H1 (cell line): ENCODE measurements at regions not wholly inside any gene's neighbourhood (a gene's known extent, or its start where the extent isn't known, plus 50 kb on each side); places are given as distances from the start of the nearest gene placed in this dataset.

Experiments used
- CTCF ChIA-PET: fragments of 300-600 bp; sonication (Branson Sonifier 250); formaldehyde crosslinking; loops from one replicate; lab custom pipeline; 2021; ENCODE audit not compliant: partially characterized antibody; lab: Charles Lee
- POLR2A ChIA-PET: fragments of 300-600 bp; sonication (Branson Sonifier 250); formaldehyde crosslinking; loops from one replicate; lab custom pipeline; 2021; ENCODE audit warnings: inconsistent platforms; ENCODE audit not compliant: partially characterized antibody; lab: Charles Lee
- DNase-seq, 2 experiments: peaks; one replicate each; pipeline versions ENCODE4 v3.0.0 to v3.0.0-alpha.2; 2010 to 2022; ENCODE audit warnings: low spot score in 2 of 2, low read depth in 1 of 2, mixed read lengths in 1 of 2
- FAIRE-seq: peaks from 2 replicates; lab custom pipeline; 2011; peaks lifted over from hg19 to GRCh38; lab: Jason Lieb, UNC
- H2AFZ ChIP-seq: 2 replicates; pipeline ENCODE4 v1.8.1; 2012; ENCODE audit warnings: low read length, inconsistent platforms
- H2AK5ac ChIP-seq: 2 replicates; pipeline ENCODE4 v1.6.1; 2013; ENCODE audit warnings: low read depth, low read length
- H2BK120ac ChIP-seq: replicated peaks from 2 replicates; pipeline ENCODE3; 2013; ENCODE audit warnings: low read depth, low read length, inconsistent platforms
- H2BK12ac ChIP-seq: 2 replicates; pipeline ENCODE4 v1.6.1; 2013; ENCODE audit warnings: low read depth, low read length
- H2BK15ac ChIP-seq: 2 replicates; pipeline ENCODE4 v1.6.1; 2013; ENCODE audit warnings: low read length
- H2BK20ac ChIP-seq: 2 replicates; pipeline ENCODE4 v1.6.1; 2013; ENCODE audit warnings: low read length
- H2BK5ac ChIP-seq: 2 replicates; pipeline ENCODE4 v1.6.1; 2013; ENCODE audit warnings: low read depth, low read length
- H3K14ac ChIP-seq: 2 replicates; pipeline ENCODE4 v1.6.1; 2013; ENCODE audit warnings: inconsistent platforms; ENCODE audit not compliant: insufficient read length
- H3K18ac ChIP-seq: 2 replicates; pipeline ENCODE4 v1.6.1; 2013; ENCODE audit warnings: low read length; ENCODE audit errors: extremely low read depth
- H3K23ac ChIP-seq: 2 replicates; pipeline ENCODE4 v1.6.1; 2013; ENCODE audit warnings: inconsistent platforms; ENCODE audit not compliant: insufficient read length
- H3K23me2 ChIP-seq: 2 replicates; pipeline ENCODE4 v1.6.1; 2013; ENCODE audit warnings: low read depth, low read length
- H3K27ac ChIP-seq: 2 replicates; pipeline ENCODE4 v1.6.1; 2011; ENCODE audit warnings: low read depth, low read length, inconsistent platforms
- H3K27me3 ChIP-seq, 4 experiments: replicated peaks in 1 of 4; 1 replicate in 1 of 4; 2 replicates in 3 of 4; pipeline versions ENCODE4 v1.6.1 to v1.8.1; 2011 to 2013; ENCODE audit warnings: low read length in 3 of 4, mild to moderate bottlenecking in 3 of 4, inconsistent platforms in 2 of 4, mixed read lengths in 2 of 4, moderate library complexity in 1 of 4; ENCODE audit not compliant: control insufficient read depth in 3 of 4, insufficient read depth in 3 of 4; ENCODE audit errors: extremely low read depth in 1 of 4
- H3K36me3 ChIP-seq, 4 experiments: 2 replicates each; pipeline versions ENCODE4 v1.6.1 to v1.8.1; 2011 to 2013; ENCODE audit warnings: mild to moderate bottlenecking in 4 of 4, low read length in 3 of 4, moderate library complexity in 2 of 4, control low read depth in 1 of 4, inconsistent platforms in 1 of 4; ENCODE audit not compliant: insufficient read depth in 4 of 4, control insufficient read depth in 2 of 4
- H3K4ac ChIP-seq: replicated peaks from 2 replicates; pipeline ENCODE3; 2013; ENCODE audit warnings: low read length, low read depth, mixed read lengths, inconsistent platforms; ENCODE audit not compliant: insufficient read length
- H3K4me1 ChIP-seq, 4 experiments: replicated peaks in 1 of 4; 1 replicate in 1 of 4; 2 replicates in 3 of 4; pipeline versions ENCODE4 v1.6.1 to v1.8.1; 2011 to 2013; ENCODE audit warnings: low read length in 3 of 4, inconsistent platforms in 2 of 4, mixed read lengths in 1 of 4; ENCODE audit not compliant: insufficient read depth in 4 of 4, control insufficient read depth in 3 of 4
- H3K4me2 ChIP-seq, 2 experiments: 2 replicates each; pipeline versions ENCODE4 v1.6.1 to v1.8.1; 2011 to 2013; ENCODE audit warnings: low read depth in 2 of 2, low read length in 2 of 2, control low read depth in 1 of 2, inconsistent platforms in 1 of 2, mild to moderate bottlenecking in 1 of 2; ENCODE audit not compliant: insufficient read depth in 1 of 2
- H3K4me3 ChIP-seq, 4 experiments: fragments of 200-600, 300-600 bp in 1 of 4; sonication (generic), shearing (Covaris generic), sonication (Bioruptor Twin) in 1 of 4; 2 replicates each; pipeline versions ENCODE4 v1.5.1 to v1.8.1; 2011 to 2016; ENCODE audit warnings: low read length in 4 of 4, low read depth in 3 of 4, control low read depth in 2 of 4, inconsistent platforms in 2 of 4, mild to moderate bottlenecking in 2 of 4, mixed read lengths in 1 of 4, moderate library complexity in 1 of 4; ENCODE audit not compliant: insufficient read depth in 2 of 4; ENCODE audit errors: extremely low read depth in 1 of 4
- H3K56ac ChIP-seq: replicated peaks from 2 replicates; pipeline ENCODE3; 2013; ENCODE audit warnings: low read depth, mild to moderate bottlenecking, mixed read lengths, low read length, inconsistent platforms; ENCODE audit not compliant: insufficient read length
- H3K79me1 ChIP-seq: 2 replicates; pipeline ENCODE4 v1.6.1; 2013; ENCODE audit warnings: low read depth, low read length, control low read depth
- H3K79me2 ChIP-seq, 2 experiments: 2 replicates each; pipeline versions ENCODE4 v1.6.1 to v1.8.1; 2012 to 2013; ENCODE audit warnings: low read length in 2 of 2, mild to moderate bottlenecking in 2 of 2, inconsistent platforms in 1 of 2; ENCODE audit not compliant: insufficient read depth in 2 of 2, control insufficient read depth in 1 of 2
- H3K9ac ChIP-seq, 4 experiments: replicated peaks in 1 of 4; 1 replicate in 1 of 4; 2 replicates in 3 of 4; pipeline versions ENCODE4 v1.6.1 to v1.8.1; 2011 to 2013; ENCODE audit warnings: low read depth in 3 of 4, low read length in 3 of 4, control low read depth in 2 of 4, mild to moderate bottlenecking in 2 of 4, moderate library complexity in 2 of 4, inconsistent platforms in 1 of 4; ENCODE audit errors: extremely low read depth in 1 of 4
- H3K9me3 ChIP-seq, 2 experiments: 2 replicates each; pipeline versions ENCODE4 v1.6.1 to v1.8.1; 2012 to 2013; ENCODE audit warnings: mild to moderate bottlenecking in 2 of 2, moderate library complexity in 2 of 2, control low read depth in 1 of 2, inconsistent platforms in 1 of 2, low read depth in 1 of 2, low read length in 1 of 2, mixed read lengths in 1 of 2; ENCODE audit not compliant: insufficient read depth in 2 of 2
- H4K20me1 ChIP-seq, 2 experiments: replicated peaks in 1 of 2; 2 replicates each; pipeline versions ENCODE3 to v1.8.1; 2011 to 2013; ENCODE audit warnings: inconsistent platforms in 2 of 2, low read length in 2 of 2, mild to moderate bottlenecking in 1 of 2; ENCODE audit not compliant: insufficient read depth in 2 of 2, control insufficient read depth in 1 of 2
- H4K5ac ChIP-seq: 2 replicates; pipeline ENCODE4 v1.6.1; 2013; ENCODE audit warnings: low read length, low read depth, mixed read lengths, inconsistent platforms; ENCODE audit not compliant: insufficient read length
- H4K8ac ChIP-seq: 2 replicates; pipeline ENCODE4 v1.8.0; 2013; ENCODE audit warnings: mild to moderate bottlenecking, moderate library complexity, low read length, inconsistent platforms; ENCODE audit not compliant: insufficient read depth; ENCODE audit errors: extremely low read depth
- H4K91ac ChIP-seq: replicated peaks from 2 replicates; pipeline ENCODE3; 2013; ENCODE audit warnings: low read length, mixed read lengths, inconsistent platforms; ENCODE audit not compliant: insufficient read length
- JUN ChIP-seq: IDR thresholded peaks from 2 replicates; pipeline ENCODE4 v1.6.1; 2011; ENCODE audit warnings: low read depth, mild to moderate bottlenecking, improper control_type of control experiment, low read length
- TF ChIP-seq, protein P1 (sequence below): fragments of 300-600 bp; sonication (generic); IDR thresholded peaks from 2 replicates; pipeline ENCODE4 v1.7.1; 2012; ENCODE audit warnings: low read length, moderate library complexity, mild to moderate bottlenecking, inconsistent platforms; ENCODE audit not compliant: insufficient replicate concordance

DNA sequence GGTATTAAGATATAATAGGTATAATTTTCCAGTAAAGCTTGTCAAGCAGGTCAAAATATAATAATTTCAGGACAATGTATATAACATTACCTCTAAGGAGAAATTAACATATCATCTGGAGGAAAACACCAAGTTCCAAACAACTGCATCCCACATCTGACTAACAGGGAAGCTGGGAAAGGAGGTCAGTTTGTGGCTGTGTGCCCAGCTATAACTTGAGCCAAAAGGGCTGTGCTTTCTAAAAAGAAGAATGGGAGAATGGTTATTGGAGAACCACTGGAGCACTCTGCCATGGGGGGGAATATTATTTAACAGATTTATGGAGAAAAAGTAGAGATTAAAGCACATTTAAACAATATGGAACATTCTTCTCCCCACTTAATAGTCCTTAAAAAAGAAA, 390.6 kb upstream of the PKDCC start:
- Histone ChIP-seq H3K4me3 (no peak overlapping the region), H3K9me3 (no peaks in the 10 kb centered on the region; a peak in 1 of 4 replicates), H2AFZ (no peak overlapping the region), H3K23ac (no peak overlapping the region), H2BK5ac (no peak overlapping the region), H3K79me1 (no peaks in the 10 kb centered on the region), H4K8ac (no peak overlapping the region), H2BK15ac (no peak overlapping the region), H2BK120ac (no peak overlapping the region), H3K56ac (no peak overlapping the region), H3K9ac (no peak overlapping the region), H3K23me2 (no peaks in the 10 kb centered on the region), H3K27ac (no peak overlapping the region), H4K20me1 (no peaks in the 10 kb centered on the region), H3K36me3 (no peaks in the 10 kb centered on the region), H3K4me2 (no peak overlapping the region), H2AK5ac (no peak overlapping the region), H3K27me3 (no peaks in the 10 kb centered on the region), H3K79me2 (no peaks in the 10 kb centered on the region), H4K91ac (no peak overlapping the region), H3K4ac (no peak overlapping the region), H4K5ac (no peak overlapping the region), H3K18ac (no peak overlapping the region), H3K4me1 (no peaks in the 10 kb centered on the region), H2BK20ac (no peak overlapping the region), H2BK12ac (no peak overlapping the region), H3K14ac (no peak overlapping the region)
- CTCF ChIA-PET: no interaction called here
- no peak for DNase-seq
- no peak for FAIRE-seq
- POLR2A ChIA-PET: no interaction called here
- TF ChIP-seq, protein P1, sequence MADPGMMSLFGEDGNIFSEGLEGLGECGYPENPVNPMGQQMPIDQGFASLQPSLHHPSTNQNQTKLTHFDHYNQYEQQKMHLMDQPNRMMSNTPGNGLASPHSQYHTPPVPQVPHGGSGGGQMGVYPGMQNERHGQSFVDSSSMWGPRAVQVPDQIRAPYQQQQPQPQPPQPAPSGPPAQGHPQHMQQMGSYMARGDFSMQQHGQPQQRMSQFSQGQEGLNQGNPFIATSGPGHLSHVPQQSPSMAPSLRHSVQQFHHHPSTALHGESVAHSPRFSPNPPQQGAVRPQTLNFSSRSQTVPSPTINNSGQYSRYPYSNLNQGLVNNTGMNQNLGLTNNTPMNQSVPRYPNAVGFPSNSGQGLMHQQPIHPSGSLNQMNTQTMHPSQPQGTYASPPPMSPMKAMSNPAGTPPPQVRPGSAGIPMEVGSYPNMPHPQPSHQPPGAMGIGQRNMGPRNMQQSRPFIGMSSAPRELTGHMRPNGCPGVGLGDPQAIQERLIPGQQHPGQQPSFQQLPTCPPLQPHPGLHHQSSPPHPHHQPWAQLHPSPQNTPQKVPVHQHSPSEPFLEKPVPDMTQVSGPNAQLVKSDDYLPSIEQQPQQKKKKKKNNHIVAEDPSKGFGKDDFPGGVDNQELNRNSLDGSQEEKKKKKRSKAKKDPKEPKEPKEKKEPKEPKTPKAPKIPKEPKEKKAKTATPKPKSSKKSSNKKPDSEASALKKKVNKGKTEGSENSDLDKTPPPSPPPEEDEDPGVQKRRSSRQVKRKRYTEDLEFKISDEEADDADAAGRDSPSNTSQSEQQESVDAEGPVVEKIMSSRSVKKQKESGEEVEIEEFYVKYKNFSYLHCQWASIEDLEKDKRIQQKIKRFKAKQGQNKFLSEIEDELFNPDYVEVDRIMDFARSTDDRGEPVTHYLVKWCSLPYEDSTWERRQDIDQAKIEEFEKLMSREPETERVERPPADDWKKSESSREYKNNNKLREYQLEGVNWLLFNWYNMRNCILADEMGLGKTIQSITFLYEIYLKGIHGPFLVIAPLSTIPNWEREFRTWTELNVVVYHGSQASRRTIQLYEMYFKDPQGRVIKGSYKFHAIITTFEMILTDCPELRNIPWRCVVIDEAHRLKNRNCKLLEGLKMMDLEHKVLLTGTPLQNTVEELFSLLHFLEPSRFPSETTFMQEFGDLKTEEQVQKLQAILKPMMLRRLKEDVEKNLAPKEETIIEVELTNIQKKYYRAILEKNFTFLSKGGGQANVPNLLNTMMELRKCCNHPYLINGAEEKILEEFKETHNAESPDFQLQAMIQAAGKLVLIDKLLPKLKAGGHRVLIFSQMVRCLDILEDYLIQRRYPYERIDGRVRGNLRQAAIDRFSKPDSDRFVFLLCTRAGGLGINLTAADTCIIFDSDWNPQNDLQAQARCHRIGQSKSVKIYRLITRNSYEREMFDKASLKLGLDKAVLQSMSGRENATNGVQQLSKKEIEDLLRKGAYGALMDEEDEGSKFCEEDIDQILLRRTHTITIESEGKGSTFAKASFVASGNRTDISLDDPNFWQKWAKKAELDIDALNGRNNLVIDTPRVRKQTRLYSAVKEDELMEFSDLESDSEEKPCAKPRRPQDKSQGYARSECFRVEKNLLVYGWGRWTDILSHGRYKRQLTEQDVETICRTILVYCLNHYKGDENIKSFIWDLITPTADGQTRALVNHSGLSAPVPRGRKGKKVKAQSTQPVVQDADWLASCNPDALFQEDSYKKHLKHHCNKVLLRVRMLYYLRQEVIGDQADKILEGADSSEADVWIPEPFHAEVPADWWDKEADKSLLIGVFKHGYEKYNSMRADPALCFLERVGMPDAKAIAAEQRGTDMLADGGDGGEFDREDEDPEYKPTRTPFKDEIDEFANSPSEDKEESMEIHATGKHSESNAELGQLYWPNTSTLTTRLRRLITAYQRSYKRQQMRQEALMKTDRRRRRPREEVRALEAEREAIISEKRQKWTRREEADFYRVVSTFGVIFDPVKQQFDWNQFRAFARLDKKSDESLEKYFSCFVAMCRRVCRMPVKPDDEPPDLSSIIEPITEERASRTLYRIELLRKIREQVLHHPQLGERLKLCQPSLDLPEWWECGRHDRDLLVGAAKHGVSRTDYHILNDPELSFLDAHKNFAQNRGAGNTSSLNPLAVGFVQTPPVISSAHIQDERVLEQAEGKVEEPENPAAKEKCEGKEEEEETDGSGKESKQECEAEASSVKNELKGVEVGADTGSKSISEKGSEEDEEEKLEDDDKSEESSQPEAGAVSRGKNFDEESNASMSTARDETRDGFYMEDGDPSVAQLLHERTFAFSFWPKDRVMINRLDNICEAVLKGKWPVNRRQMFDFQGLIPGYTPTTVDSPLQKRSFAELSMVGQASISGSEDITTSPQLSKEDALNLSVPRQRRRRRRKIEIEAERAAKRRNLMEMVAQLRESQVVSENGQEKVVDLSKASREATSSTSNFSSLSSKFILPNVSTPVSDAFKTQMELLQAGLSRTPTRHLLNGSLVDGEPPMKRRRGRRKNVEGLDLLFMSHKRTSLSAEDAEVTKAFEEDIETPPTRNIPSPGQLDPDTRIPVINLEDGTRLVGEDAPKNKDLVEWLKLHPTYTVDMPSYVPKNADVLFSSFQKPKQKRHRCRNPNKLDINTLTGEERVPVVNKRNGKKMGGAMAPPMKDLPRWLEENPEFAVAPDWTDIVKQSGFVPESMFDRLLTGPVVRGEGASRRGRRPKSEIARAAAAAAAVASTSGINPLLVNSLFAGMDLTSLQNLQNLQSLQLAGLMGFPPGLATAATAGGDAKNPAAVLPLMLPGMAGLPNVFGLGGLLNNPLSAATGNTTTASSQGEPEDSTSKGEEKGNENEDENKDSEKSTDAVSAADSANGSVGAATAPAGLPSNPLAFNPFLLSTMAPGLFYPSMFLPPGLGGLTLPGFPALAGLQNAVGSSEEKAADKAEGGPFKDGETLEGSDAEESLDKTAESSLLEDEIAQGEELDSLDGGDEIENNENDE: no peak
- TF ChIP-seq JUN: no peak
